HCT116 (cell line): ENCODE measurements at regions not wholly inside any gene's neighbourhood (a gene's known extent, or its start where the extent isn't known, plus 50 kb on each side); places are given as distances from the start of the nearest gene placed in this dataset.

Experiments
- ATAC-seq: fragments of 200-7000 bp; cut with Tn5 transposase; 2 replicates; pipeline ENCODE4 v1.9.1; 2020; ENCODE audit warnings: mild to moderate bottlenecking, moderate library complexity
- BruUV-seq: library from RNA; stranded (reverse); fragments of 400-500 nt; replicated peaks from 2 replicates; lab custom pipeline; 2021; lab: Mats Ljungman, UMichigan
- CTCF ChIA-PET: fragments of 300-600 bp; sonication (Branson Sonifier 250); formaldehyde crosslinking; loops from one replicate; lab custom pipeline; 2021; ENCODE audit warnings: antibody characterized with exemption; lab: Charles Lee
- POLR2A ChIA-PET: fragments of 300-600, 350-600 bp; sonication (Branson Sonifier 250); formaldehyde crosslinking; loops from one replicate; lab custom pipeline; 2021; ENCODE audit warnings: antibody characterized with exemption; lab: Charles Lee
- RAD21 ChIA-PET, 2 experiments: fragments of 300-600 bp; sonication (Branson Sonifier 250); formaldehyde crosslinking; loops; one replicate each; lab custom pipeline; 2023; ENCODE audit warnings: low total read pairs in 2 of 2; ENCODE audit not compliant: uncharacterized antibody in 2 of 2, unreplicated experiment in 2 of 2, low non-redundant PET in 1 of 2; lab: Charles Lee
- DNase-seq: peaks from one replicate; pipeline ENCODE4 v3.0.0-alpha.2; 2010; ENCODE audit warnings: low read depth, low spot score
- H2AFZ ChIP-seq: fragments of 200-600 bp; shearing (Covaris generic), sonication (generic); 2 replicates; pipeline ENCODE4 v1.6.1; 2017; ENCODE audit warnings: low read depth, mixed run types, mixed read lengths, antibody characterized with exemption, low read length; ENCODE audit not compliant: poor library complexity, severe bottlenecking
- H3K27ac ChIP-seq: 2 replicates; pipeline ENCODE4 v1.5.1; 2012; ENCODE audit warnings: low read depth, low read length
- H3K27me3 ChIP-seq: fragments of 200-600 bp; sonication (generic); 2 replicates; pipeline ENCODE4 v1.6.1; 2016; ENCODE audit warnings: mixed run types, low read length, mixed read lengths; ENCODE audit not compliant: insufficient read depth
- H3K36me3 ChIP-seq, 2 experiments: fragments of 200-500 bp in 1 of 2; fragments of 200-600 bp in 1 of 2; sonication (Bioruptor generic) in 1 of 2; sonication (generic) in 1 of 2; 2 replicates each; pipeline versions ENCODE4 v1.5.1 to v1.6.1; 2014 to 2016; ENCODE audit warnings: low read length in 2 of 2, inconsistent platforms in 1 of 2, mixed read lengths in 1 of 2, mixed run types in 1 of 2; ENCODE audit not compliant: insufficient read depth in 2 of 2, control insufficient read depth in 1 of 2
- H3K4me1 ChIP-seq, 2 experiments: fragments of 200-600 bp in 1 of 2; sonication (generic) in 1 of 2; 2 replicates each; pipeline versions ENCODE4 v1.5.1 to v1.6.1; 2012 to 2017; ENCODE audit warnings: low read length in 2 of 2, inconsistent platforms in 1 of 2, mild to moderate bottlenecking in 1 of 2, mixed read lengths in 1 of 2, mixed run types in 1 of 2, moderate library complexity in 1 of 2; ENCODE audit not compliant: insufficient read depth in 2 of 2, control insufficient read depth in 1 of 2
- H3K4me2 ChIP-seq: fragments of 200-600 bp; sonication (generic); 2 replicates; pipeline ENCODE4 v1.6.1; 2017; ENCODE audit warnings: mixed run types, low read length, mixed read lengths
- H3K4me3 ChIP-seq, 2 experiments: fragments of 200-600 bp in 1 of 2; sonication (generic) in 1 of 2; replicated peaks in 1 of 2; 2 replicates each; pipeline ENCODE4 v1.5.1; 2011 to 2016; ENCODE audit warnings: low read length in 2 of 2, control low read depth in 1 of 2, low read depth in 1 of 2, mild to moderate bottlenecking in 1 of 2, mixed read lengths in 1 of 2, mixed run types in 1 of 2
- H3K79me2 ChIP-seq: fragments of 200-600 bp; sonication (generic); 2 replicates; pipeline ENCODE4 v1.6.1; 2017; ENCODE audit warnings: mild to moderate bottlenecking, mixed run types, low read length, moderate library complexity, mixed read lengths; ENCODE audit not compliant: insufficient read depth
- H3K9ac ChIP-seq: fragments of 200-600 bp; sonication (generic); 2 replicates; pipeline ENCODE4 v1.6.1; 2016; ENCODE audit warnings: low read length, mixed read lengths
- H3K9me2 ChIP-seq: fragments of 200-600 bp; sonication (generic), shearing (Covaris generic); 2 replicates; pipeline ENCODE4 v1.6.1; 2017; ENCODE audit warnings: mixed run types, mild to moderate bottlenecking, moderate library complexity; ENCODE audit not compliant: insufficient read depth
- H3K9me3 ChIP-seq, 2 experiments: fragments of 200-500 bp in 1 of 2; fragments of 200-600 bp in 1 of 2; sonication (Bioruptor generic) in 1 of 2; sonication (generic) in 1 of 2; 2 replicates each; pipeline ENCODE4 v1.6.1; 2014 to 2017; ENCODE audit warnings: low read length in 2 of 2, mixed read lengths in 2 of 2, inconsistent platforms in 1 of 2, low read depth in 1 of 2, mild to moderate bottlenecking in 1 of 2, mixed run types in 1 of 2, moderate library complexity in 1 of 2; ENCODE audit not compliant: control insufficient read depth in 1 of 2, insufficient read depth in 1 of 2
- H4K20me1 ChIP-seq: fragments of 200-600 bp; sonication (generic), shearing (Covaris generic); 2 replicates; pipeline ENCODE4 v1.6.1; 2017; ENCODE audit warnings: mixed run types, mild to moderate bottlenecking, moderate library complexity; ENCODE audit not compliant: insufficient read depth
- CTCF ChIP-seq, 3 experiments: fragments of 200-600 bp in 1 of 3; sonication (generic) in 1 of 3; IDR thresholded peaks in 2 of 3; conservative IDR thresholded peaks in 1 of 3; 2 replicates each; pipeline ENCODE4 v1.5.1; 2012 to 2017; ENCODE audit warnings: low read depth in 2 of 3, low read length in 2 of 3, antibody characterized with exemption in 1 of 3, borderline replicate concordance in 1 of 3, control low read depth in 1 of 3, mild to moderate bottlenecking in 1 of 3, mixed read lengths in 1 of 3, mixed run types in 1 of 3, moderate library complexity in 1 of 3; ENCODE audit not compliant: insufficient read depth in 1 of 3
- EGR1 ChIP-seq: IDR thresholded peaks from 2 replicates; pipeline ENCODE4 v1.6.1; 2012; ENCODE audit warnings: low read depth
- ELF1 ChIP-seq: IDR thresholded peaks from 2 replicates; pipeline ENCODE4 v1.6.1; 2012; ENCODE audit warnings: low read depth, borderline replicate concordance
- EZH2 ChIP-seq: fragments of 200-600 bp; sonication (generic); IDR thresholded peaks from 2 replicates; pipeline ENCODE4 v1.6.1; 2017; ENCODE audit warnings: antibody characterized with exemption, mixed run types
- JUND ChIP-seq: IDR thresholded peaks from 2 replicates; pipeline ENCODE4 v1.6.1; 2012
- MAX ChIP-seq: IDR thresholded peaks from 2 replicates; pipeline ENCODE4 v1.6.1; 2012
- SIN3A ChIP-seq: IDR thresholded peaks from 2 replicates; pipeline ENCODE4 v1.6.1; 2012; ENCODE audit warnings: low read depth
- SP1 ChIP-seq: IDR thresholded peaks from 2 replicates; pipeline ENCODE4 v1.6.1; 2012; ENCODE audit warnings: low read depth
- YY1 ChIP-seq: IDR thresholded peaks from 2 replicates; pipeline ENCODE4 v1.6.1; 2011; ENCODE audit warnings: low read length, low read depth, moderate library complexity, mild to moderate bottlenecking; ENCODE audit not compliant: insufficient replicate concordance; ENCODE audit errors: extremely low read depth
- ZBTB33 ChIP-seq: IDR thresholded peaks from 2 replicates; pipeline ENCODE4 v1.6.1; 2011; ENCODE audit warnings: mild to moderate bottlenecking, low read length, moderate library complexity; ENCODE audit not compliant: insufficient replicate concordance; ENCODE audit errors: extremely low read depth
- intact Hi-C: fragments of 100-400 bp; cut with micrococcal nuclease; formaldehyde crosslinking; loops from 2 replicates; pipeline ENCODE4 v1.10.0; 2022

GRCh38 chr10:33838731-33839130 lies 504.3 kb upstream of the NRP1 start:
- ChIA-PET CTCF (no interaction called here), RAD21 (no interaction called here), POLR2A (no interaction called here)
- TF ChIP-seq SP1: no peak
- TF ChIP-seq ZBTB33: no peak
- no peak for TF ChIP-seq ELF1
- no peak for TF ChIP-seq SIN3A
- TF ChIP-seq MAX: no peak
- TF ChIP-seq JUND: no peak
- no peak for TF ChIP-seq CTCF (IDR thresholded peaks at IDR 0.05 in 2 of 3, conservative IDR thresholded peaks at IDR 0.05 in 1 of 3; ENCODE audit: borderline replicate concordance in 1 of 3, insufficient read depth in 1 of 3, low read depth in 2 of 3, low read length in 2 of 3)
- no peak for TF ChIP-seq EGR1
- no peak for TF ChIP-seq YY1
- no peak for TF ChIP-seq EZH2
- Histone ChIP-seq H3K27ac (no peak overlapping the region), H3K79me2 (no peaks in the 10 kb centered on the region), H3K4me3 (no peak overlapping the region), H3K4me2 (no peak overlapping the region), H3K9me2 (no peaks in the 10 kb centered on the region), H3K27me3 (no peaks in the 10 kb centered on the region), H3K36me3 (no peaks in the 10 kb centered on the region), H4K20me1 (no peaks in the 10 kb centered on the region), H3K4me1 (no peaks in the 10 kb centered on the region), H3K9me3 (no peaks in the 10 kb centered on the region), H3K9ac (no peak overlapping the region), H2AFZ (no peak overlapping the region)
- intact Hi-C loops: no loop called here
- ATAC-seq (no peak), DNase-seq (no peak)
- no TSS peak for BruUV-seq
